ENCODE measurements at regions not wholly inside any gene's neighbourhood (a gene's known extent, or its start where the extent isn't known, plus 50 kb on each side); places are given as distances from the start of the nearest gene placed in this dataset.

DNA sequence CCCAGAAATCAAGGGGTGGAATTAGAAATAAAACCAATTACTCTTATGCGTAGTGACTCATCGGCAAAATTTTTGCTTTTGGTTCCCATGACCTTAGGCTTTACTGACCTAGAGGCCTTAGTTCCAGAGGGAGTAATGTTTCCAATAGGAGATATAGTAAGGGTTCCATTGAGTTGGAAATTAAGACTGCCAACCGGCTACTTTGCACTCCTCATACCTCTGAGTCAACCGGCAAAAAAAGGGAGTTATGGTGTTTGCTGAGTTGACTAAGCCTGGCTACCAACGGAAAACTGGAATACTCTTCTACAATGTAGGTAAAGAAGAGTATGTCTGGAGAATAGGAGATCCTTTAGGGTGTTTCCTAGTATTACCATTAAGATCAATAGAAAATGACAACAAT, 919.8 kb downstream of the CENPC start:
- WGBS, 2 donors: 91 to 95% methylated on average over 5 of the region's 5 CpGs
- Histone ChIP-seq H3K27me3 (no peaks in the 10 kb centered on the region), H3K9me3 (no peaks in the 10 kb centered on the region), H3K36me3 (no peaks in the 10 kb centered on the region), H3K4me1 (no peaks in the 10 kb centered on the region), H3K4me3 (no peak overlapping the region), H3K27ac (no peak overlapping the region)
- intact Hi-C loops (cut with DNase I): no loop called here
- DNase-seq: no peak
- TF ChIP-seq POLR2A (IDR thresholded peaks at IDR 0.05) (no peak), EP300 (IDR thresholded peaks at IDR 0.05) (no peak), POLR2AphosphoS5 (IDR thresholded peaks at IDR 0.05) (no peak)
- TF ChIP-seq, protein P1, sequence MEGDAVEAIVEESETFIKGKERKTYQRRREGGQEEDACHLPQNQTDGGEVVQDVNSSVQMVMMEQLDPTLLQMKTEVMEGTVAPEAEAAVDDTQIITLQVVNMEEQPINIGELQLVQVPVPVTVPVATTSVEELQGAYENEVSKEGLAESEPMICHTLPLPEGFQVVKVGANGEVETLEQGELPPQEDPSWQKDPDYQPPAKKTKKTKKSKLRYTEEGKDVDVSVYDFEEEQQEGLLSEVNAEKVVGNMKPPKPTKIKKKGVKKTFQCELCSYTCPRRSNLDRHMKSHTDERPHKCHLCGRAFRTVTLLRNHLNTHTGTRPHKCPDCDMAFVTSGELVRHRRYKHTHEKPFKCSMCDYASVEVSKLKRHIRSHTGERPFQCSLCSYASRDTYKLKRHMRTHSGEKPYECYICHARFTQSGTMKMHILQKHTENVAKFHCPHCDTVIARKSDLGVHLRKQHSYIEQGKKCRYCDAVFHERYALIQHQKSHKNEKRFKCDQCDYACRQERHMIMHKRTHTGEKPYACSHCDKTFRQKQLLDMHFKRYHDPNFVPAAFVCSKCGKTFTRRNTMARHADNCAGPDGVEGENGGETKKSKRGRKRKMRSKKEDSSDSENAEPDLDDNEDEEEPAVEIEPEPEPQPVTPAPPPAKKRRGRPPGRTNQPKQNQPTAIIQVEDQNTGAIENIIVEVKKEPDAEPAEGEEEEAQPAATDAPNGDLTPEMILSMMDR (IDR thresholded peaks at IDR 0.05): no peak

DNA sequence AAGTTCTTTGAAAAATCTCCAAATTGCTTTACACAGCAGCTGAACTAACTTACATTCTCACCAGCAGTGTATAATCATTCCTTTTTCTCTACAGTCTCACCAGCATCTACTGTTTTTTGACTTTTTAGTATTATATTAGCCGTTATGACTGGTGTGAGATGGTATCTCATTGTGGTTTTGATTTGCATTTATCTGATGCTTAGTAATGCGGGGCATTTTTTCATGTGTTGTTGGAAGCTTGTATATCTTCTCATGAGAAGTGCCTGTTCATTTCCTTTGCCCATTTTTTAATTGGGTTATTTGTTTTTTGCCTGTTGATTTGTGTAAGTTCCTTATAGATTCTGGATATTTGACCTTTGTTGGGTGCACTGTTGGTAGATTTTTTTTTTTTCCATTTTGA, 931.7 kb downstream of the CENPC start:
- TF ChIP-seq, protein P1 (IDR thresholded peaks at IDR 0.05): no peak
- TF ChIP-seq POLR2A (IDR thresholded peaks at IDR 0.05) (no peak), POLR2AphosphoS5 (IDR thresholded peaks at IDR 0.05) (no peak), EP300 (IDR thresholded peaks at IDR 0.05) (no peak)
- Histone ChIP-seq H3K36me3 (no peaks in the 10 kb centered on the region), H3K9me3 (no peaks in the 10 kb centered on the region), H3K27me3 (no peaks in the 10 kb centered on the region), H3K4me3 (no peak overlapping the region), H3K4me1 (no peaks in the 10 kb centered on the region), H3K27ac (no peak overlapping the region)
- no peak for DNase-seq
- WGBS, 2 donors: 74 to 89% methylated on average over 2 of the region's 2 CpGs
- intact Hi-C loops (cut with DNase I): no loop called here

DNA sequence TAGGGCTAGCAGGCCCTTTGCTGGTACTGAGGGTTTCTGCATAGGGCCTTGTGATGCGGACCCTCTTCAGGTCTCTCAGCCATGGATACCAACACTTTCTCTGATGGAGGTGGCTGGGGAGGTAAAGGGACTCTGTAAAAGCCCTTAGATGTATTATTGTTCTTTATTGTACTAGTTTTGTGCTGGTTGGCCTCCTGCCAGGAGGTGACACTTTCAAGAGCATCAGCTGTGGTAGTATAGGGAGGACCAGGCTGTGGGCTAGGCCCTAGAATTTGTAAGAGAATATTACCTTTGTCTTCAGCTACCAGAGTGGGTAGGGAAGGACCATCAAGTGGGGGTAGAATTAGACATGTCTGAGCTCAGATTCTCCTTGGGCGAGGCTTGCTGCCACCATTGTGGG, 936.3 kb downstream of the CENPC start:
- H3K9me3 ChIP-seq: no peaks in the 10 kb centered on the region
- no peaks in the 10 kb centered on the region for H3K36me3 ChIP-seq
- TF ChIP-seq POLR2A (IDR thresholded peaks at IDR 0.05) (no peak), POLR2AphosphoS5 (IDR thresholded peaks at IDR 0.05) (no peak), EP300 (IDR thresholded peaks at IDR 0.05) (no peak)
- TF ChIP-seq, protein P1 (IDR thresholded peaks at IDR 0.05): no peak
- intact Hi-C loops (cut with DNase I): no loop called here
- no peaks in the 10 kb centered on the region for H3K27me3 ChIP-seq
- no peaks in the 10 kb centered on the region for H3K4me1 ChIP-seq
- no peak overlapping the region for H3K27ac ChIP-seq
- WGBS, 2 donors: 90 to 93% methylated on average over 2 of the region's 2 CpGs
- DNase-seq: no peak
- H3K4me3 ChIP-seq: no peak overlapping the region

DNA sequence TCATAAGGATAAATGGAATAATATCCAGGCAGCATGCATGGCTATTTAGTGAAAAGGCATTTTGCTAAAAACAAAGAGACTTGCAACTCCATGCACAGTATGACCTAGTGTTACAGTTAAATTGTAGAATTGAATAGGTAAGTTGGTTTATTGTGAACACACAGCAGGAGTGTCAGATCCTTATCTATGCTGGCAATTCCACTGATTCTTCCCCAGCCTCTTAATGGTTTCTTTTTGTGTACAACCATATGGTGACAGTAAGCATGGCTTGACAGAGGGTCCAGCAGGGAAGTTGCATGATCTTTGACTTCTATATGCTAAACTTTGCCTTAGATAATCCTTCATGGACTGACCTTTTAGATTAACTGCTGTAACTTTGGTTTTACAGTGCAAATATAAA, 936.6 kb upstream of the EPHA5 start:
- Histone ChIP-seq H3K4me3 (no peak overlapping the region), H3K27me3 (no peaks in the 10 kb centered on the region), H3K9me3 (no peaks in the 10 kb centered on the region), H3K36me3 (no peaks in the 10 kb centered on the region), H3K4me1 (no peaks in the 10 kb centered on the region), H3K27ac (no peak overlapping the region)
- intact Hi-C loops (cut with DNase I): no loop called here
- DNase-seq: no peak
- TF ChIP-seq POLR2A (IDR thresholded peaks at IDR 0.05): no peak
- TF ChIP-seq, protein P1 (IDR thresholded peaks at IDR 0.05): no peak
- no peak for TF ChIP-seq POLR2AphosphoS5 (IDR thresholded peaks at IDR 0.05)
- TF ChIP-seq EP300 (IDR thresholded peaks at IDR 0.05): no peak

DNA sequence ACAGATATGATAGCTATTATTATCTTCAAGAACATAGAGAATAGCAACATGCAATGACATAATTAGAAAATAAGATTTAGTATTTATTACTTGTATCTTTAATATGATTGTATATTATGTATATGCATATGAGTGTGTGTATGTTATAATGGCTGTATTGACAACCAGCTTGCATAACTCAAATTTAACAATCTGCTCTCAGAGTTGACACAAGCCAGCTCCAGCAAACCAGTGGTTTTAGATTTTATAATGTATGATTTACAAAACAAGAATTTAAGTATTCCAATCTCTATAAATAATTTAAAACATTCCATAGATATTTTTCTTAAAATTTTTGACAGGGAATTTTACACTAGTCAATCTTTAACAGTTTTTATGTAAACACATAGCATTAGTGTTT, 935.9 kb upstream of the EPHA5 start:
- no peak for DNase-seq
- intact Hi-C loops (cut with DNase I): no loop called here
- H3K36me3 ChIP-seq: no peaks in the 10 kb centered on the region
- no peaks in the 10 kb centered on the region for H3K9me3 ChIP-seq
- TF ChIP-seq, protein P1 (IDR thresholded peaks at IDR 0.05): no peak
- no peak for TF ChIP-seq POLR2AphosphoS5 (IDR thresholded peaks at IDR 0.05)
- TF ChIP-seq EP300 (IDR thresholded peaks at IDR 0.05): no peak
- no peak for TF ChIP-seq POLR2A (IDR thresholded peaks at IDR 0.05)
- H3K27me3 ChIP-seq: no peaks in the 10 kb centered on the region
- no peaks in the 10 kb centered on the region for H3K4me1 ChIP-seq
- H3K27ac ChIP-seq: no peak overlapping the region
- no peak overlapping the region for H3K4me3 ChIP-seq
